ENCODE measurements at regions not wholly inside any gene's neighbourhood (a gene's known extent, or its start where the extent isn't known, plus 50 kb on each side); places are given as distances from the start of the nearest gene placed in this dataset.
"Not testable (repeated sequence)": the region's sequence is repeated elsewhere in the genome, so short reads cannot be mapped to it uniquely, and the experiment has no call there.

DNA sequence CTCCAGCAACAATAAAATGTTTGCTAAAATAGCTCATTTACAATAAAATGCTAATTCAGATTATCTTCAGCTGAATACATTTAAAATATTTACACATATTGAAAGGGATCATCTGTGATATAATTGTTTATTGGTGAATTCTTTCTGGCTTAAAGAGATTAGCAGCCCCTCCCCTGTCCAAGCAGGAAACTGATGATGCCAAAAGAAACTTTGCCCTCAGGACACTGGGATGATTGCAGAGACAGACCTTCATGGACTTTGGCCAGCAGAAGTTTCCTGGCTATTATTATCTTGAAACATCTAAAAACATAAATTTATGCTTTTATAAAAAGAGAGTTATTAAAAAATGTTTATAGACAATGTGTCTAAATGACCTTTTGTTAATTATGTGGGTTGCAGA is 764.9 kb upstream of the MBL2 start:
- no peak for TF ChIP-seq CTCF (IDR thresholded peaks at IDR 0.05; ENCODE audit: low read depth, low read length, missing control alignments)
- in situ Hi-C loops (cut with HindIII; ENCODE audit: low sequenced_read_pairs): no loop called here

DNA sequence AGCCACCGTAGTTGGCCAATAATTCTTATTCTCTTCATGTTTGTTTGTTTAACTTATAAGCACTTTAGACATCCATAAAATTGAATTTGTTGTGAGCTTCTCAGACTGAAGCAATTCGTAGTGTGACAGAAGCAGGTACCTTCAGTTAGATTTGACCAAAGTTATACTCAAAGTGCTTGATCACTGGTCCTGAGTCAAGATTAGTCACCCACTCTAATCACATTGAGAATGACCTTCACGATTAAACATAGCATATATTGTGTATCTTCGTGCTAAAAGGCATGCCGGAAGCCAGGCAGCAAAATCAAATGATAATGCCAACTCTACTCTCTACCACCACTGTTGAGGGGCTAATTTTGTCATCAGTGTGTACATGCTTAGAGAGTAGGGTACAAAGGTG is 763.7 kb upstream of the MBL2 start:
- DNase-seq (ENCODE audit: low read depth): no peak
- in situ Hi-C loops (cut with HindIII; ENCODE audit: low sequenced_read_pairs): no loop called here
- TF ChIP-seq CTCF (IDR thresholded peaks at IDR 0.05; ENCODE audit: low read depth, low read length, missing control alignments): no peak
- H3K4me3 ChIP-seq (ENCODE audit: low read depth, low read length): no peak overlapping the region

More for the DNA sequence above, 764.9 kb upstream of the MBL2 start:
- no peak overlapping the region for H3K4me3 ChIP-seq (ENCODE audit: low read depth, low read length)
- no peak for DNase-seq (ENCODE audit: low read depth)

DNA sequence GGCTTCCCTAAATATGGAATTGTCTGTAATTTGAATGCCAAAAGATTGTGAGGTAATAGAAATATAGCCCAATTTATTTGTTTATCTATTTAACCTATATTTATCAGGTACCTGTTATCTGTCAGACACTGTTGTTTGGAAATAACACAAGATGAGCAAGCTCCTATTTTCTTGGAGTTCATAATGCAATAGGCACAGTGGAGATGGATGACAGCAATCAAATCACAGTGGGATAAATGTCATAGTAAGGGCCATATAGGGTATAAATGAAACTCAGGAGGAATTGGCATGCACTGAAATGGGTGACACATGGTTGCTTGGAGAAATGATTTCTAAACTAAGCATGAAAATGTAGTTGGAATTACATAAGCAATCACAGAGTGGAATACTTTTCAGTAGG is 761.8 kb upstream of the MBL2 start:
- DNase-seq (ENCODE audit: low read depth): no peak
- in situ Hi-C loops (cut with HindIII; ENCODE audit: low sequenced_read_pairs): no loop called here
- no peak overlapping the region for H3K4me3 ChIP-seq (ENCODE audit: low read depth, low read length)
- TF ChIP-seq CTCF (IDR thresholded peaks at IDR 0.05; ENCODE audit: low read depth, low read length, missing control alignments): no peak

GRCh38 chr10:53528974-53529373 is 756.4 kb upstream of the MBL2 start:
- no peak overlapping the region for H3K4me3 ChIP-seq (ENCODE audit: low read depth, low read length)
- in situ Hi-C loops (cut with HindIII; ENCODE audit: low sequenced_read_pairs): no loop called here
- TF ChIP-seq CTCF (IDR thresholded peaks at IDR 0.05; ENCODE audit: low read depth, low read length, missing control alignments): no peak
- DNase-seq (ENCODE audit: low read depth): no peak

GRCh38 chr10:53521046-53521445 is 748.5 kb upstream of the MBL2 start:
- in situ Hi-C loops (cut with HindIII; ENCODE audit: low sequenced_read_pairs): no loop called here
- no peak overlapping the region for H3K4me3 ChIP-seq (ENCODE audit: low read depth, low read length)
- TF ChIP-seq CTCF (IDR thresholded peaks at IDR 0.05; ENCODE audit: low read depth, low read length, missing control alignments): no peak
- DNase-seq (ENCODE audit: low read depth): no peak

DNA sequence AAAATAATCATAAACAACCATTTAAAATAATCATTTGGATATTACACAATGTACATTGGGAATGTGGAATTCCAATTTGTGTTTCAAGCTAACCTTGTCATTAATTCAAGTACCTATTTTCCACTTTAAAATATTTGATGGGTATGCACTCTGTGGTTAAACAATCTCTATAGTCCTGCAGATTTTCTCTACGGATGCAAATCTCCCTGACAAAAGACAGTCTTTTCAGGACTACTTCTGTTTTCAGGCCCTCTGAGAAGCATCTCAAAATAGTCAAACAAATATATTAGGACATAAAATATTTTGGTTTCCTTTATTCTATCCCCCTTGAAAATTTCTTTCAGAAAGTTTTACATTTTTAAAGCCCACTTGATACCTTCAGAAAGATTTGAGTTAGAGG is 735.6 kb upstream of the MBL2 start:
- no peak overlapping the region for H3K4me3 ChIP-seq (ENCODE audit: low read depth, low read length)
- DNase-seq (ENCODE audit: low read depth): no peak
- TF ChIP-seq CTCF (IDR thresholded peaks at IDR 0.05; ENCODE audit: low read depth, low read length, missing control alignments): no peak
- in situ Hi-C loops (cut with HindIII; ENCODE audit: low sequenced_read_pairs): no loop called here

GRCh38 chr10:53504492-53504891 is 731.9 kb upstream of the MBL2 start:
- H3K4me3 ChIP-seq (ENCODE audit: low read depth, low read length); DNase-seq (ENCODE audit: low read depth); in situ Hi-C loops (cut with HindIII; ENCODE audit: low sequenced_read_pairs): not testable (repeated sequence)

All from astrocyte of the cerebellum (primary cell).